GM23338 (cell line): ENCODE measurements at regions not wholly inside any gene's neighbourhood (a gene's known extent, or its start where the extent isn't known, plus 50 kb on each side); places are given as distances from the start of the nearest gene placed in this dataset.

Source experiments
- CREB1 ChIP-seq: fragments of 250-450 bp; sonication (Bioruptor Pico); IDR thresholded peaks from 2 replicates; pipeline ENCODE4 v1.5.0; 2020; ENCODE audit warnings: low read depth, mild to moderate bottlenecking, moderate library complexity
- CTCF ChIP-seq, 2 experiments: fragments of 200-600 bp in 1 of 2; sonication (generic) in 1 of 2; conservative IDR thresholded peaks; 2 replicates each; pipeline versions ENCODE4 v1.5.1 to v1.6.1; 2016 to 2017; ENCODE audit warnings: antibody characterized with exemption in 2 of 2, low read depth in 2 of 2, mild to moderate bottlenecking in 2 of 2, moderate library complexity in 1 of 2
- EZH2 ChIP-seq: fragments of 200-600 bp; sonication (generic); IDR thresholded peaks from one replicate; pipeline ENCODE4 v1.8.0; 2017; ENCODE audit warnings: antibody characterized with exemption, mild to moderate bottlenecking, low read depth; ENCODE audit not compliant: unreplicated experiment
- EZH2phosphoT487 ChIP-seq: fragments of 200-600 bp; sonication (generic); IDR thresholded peaks from one replicate; pipeline ENCODE4 v1.8.1; 2018; ENCODE audit warnings: antibody characterized with exemption; ENCODE audit not compliant: unreplicated experiment
- JUNB ChIP-seq: IDR thresholded peaks from one replicate; pipeline ENCODE4 v1.6.1; 2016; ENCODE audit warnings: antibody characterized with exemption; ENCODE audit not compliant: unreplicated experiment
- NANOG ChIP-seq: IDR thresholded peaks from 2 replicates; pipeline ENCODE4 v1.6.1; 2016; ENCODE audit warnings: antibody characterized with exemption, borderline replicate concordance
- POLR2AphosphoS5 ChIP-seq: IDR thresholded peaks from 2 replicates; pipeline ENCODE4 v1.6.1; 2016; ENCODE audit warnings: antibody characterized with exemption, low read depth
- STAT1 ChIP-seq: IDR thresholded peaks from one replicate; pipeline ENCODE4 v1.6.1; 2016; ENCODE audit warnings: antibody characterized with exemption; ENCODE audit not compliant: unreplicated experiment
- ZNF114 ChIP-seq: fragments of 250-450 bp; sonication (Bioruptor Pico); IDR thresholded peaks from 2 replicates; pipeline ENCODE4 v1.5.0; 2020; ENCODE audit warnings: mild to moderate bottlenecking, moderate library complexity
- ZNF331 ChIP-seq: fragments of 250-450 bp; sonication (Bioruptor Pico); IDR thresholded peaks from 2 replicates; pipeline ENCODE4 v1.5.0; 2020; ENCODE audit warnings: low read depth, mild to moderate bottlenecking, moderate library complexity
- TF ChIP-seq, protein P1 (sequence below): IDR thresholded peaks from one replicate; pipeline ENCODE4 v1.6.1; 2018; ENCODE audit warnings: antibody characterized with exemption; ENCODE audit not compliant: unreplicated experiment
- TF ChIP-seq, protein P2 (sequence below): IDR thresholded peaks from 2 replicates; pipeline ENCODE4 v1.6.1; 2016; ENCODE audit warnings: antibody characterized with exemption

- TF ChIP-seq CREB1 (CRISPR knock-in tag) (no peak), POLR2AphosphoS5 (no peak), CTCF (conservative IDR thresholded peaks at IDR 0.05; ENCODE audit: low read depth in 2 of 2) (no peak), EZH2phosphoT487 (no peak), NANOG (no peak), EZH2 (no peak), ZNF114 (CRISPR knock-in tag) (no peak), ZNF331 (CRISPR knock-in tag) (no peak), JUNB (no peak), STAT1 (no peak)
- TF ChIP-seq, protein P1, sequence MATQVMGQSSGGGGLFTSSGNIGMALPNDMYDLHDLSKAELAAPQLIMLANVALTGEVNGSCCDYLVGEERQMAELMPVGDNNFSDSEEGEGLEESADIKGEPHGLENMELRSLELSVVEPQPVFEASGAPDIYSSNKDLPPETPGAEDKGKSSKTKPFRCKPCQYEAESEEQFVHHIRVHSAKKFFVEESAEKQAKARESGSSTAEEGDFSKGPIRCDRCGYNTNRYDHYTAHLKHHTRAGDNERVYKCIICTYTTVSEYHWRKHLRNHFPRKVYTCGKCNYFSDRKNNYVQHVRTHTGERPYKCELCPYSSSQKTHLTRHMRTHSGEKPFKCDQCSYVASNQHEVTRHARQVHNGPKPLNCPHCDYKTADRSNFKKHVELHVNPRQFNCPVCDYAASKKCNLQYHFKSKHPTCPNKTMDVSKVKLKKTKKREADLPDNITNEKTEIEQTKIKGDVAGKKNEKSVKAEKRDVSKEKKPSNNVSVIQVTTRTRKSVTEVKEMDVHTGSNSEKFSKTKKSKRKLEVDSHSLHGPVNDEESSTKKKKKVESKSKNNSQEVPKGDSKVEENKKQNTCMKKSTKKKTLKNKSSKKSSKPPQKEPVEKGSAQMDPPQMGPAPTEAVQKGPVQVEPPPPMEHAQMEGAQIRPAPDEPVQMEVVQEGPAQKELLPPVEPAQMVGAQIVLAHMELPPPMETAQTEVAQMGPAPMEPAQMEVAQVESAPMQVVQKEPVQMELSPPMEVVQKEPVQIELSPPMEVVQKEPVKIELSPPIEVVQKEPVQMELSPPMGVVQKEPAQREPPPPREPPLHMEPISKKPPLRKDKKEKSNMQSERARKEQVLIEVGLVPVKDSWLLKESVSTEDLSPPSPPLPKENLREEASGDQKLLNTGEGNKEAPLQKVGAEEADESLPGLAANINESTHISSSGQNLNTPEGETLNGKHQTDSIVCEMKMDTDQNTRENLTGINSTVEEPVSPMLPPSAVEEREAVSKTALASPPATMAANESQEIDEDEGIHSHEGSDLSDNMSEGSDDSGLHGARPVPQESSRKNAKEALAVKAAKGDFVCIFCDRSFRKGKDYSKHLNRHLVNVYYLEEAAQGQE = no peak
- TF ChIP-seq, protein P2, sequence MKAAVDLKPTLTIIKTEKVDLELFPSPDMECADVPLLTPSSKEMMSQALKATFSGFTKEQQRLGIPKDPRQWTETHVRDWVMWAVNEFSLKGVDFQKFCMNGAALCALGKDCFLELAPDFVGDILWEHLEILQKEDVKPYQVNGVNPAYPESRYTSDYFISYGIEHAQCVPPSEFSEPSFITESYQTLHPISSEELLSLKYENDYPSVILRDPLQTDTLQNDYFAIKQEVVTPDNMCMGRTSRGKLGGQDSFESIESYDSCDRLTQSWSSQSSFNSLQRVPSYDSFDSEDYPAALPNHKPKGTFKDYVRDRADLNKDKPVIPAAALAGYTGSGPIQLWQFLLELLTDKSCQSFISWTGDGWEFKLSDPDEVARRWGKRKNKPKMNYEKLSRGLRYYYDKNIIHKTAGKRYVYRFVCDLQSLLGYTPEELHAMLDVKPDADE = no peak
Observed at GRCh38 chr6:164690702-164691500, 618.5 kb downstream of the C6orf118 start.
